Keratinocyte (primary cell): ENCODE measurements at regions not wholly inside any gene's neighbourhood (a gene's known extent, or its start where the extent isn't known, plus 50 kb on each side); places are given as distances from the start of the nearest gene placed in this dataset.

ENCODE experiments used
- EZH2 ChIP-seq: IDR thresholded peaks from one replicate; pipeline ENCODE4 v1.6.1; 2012; ENCODE audit warnings: inconsistent platforms, mild to moderate bottlenecking, low read length, moderate library complexity
- TF ChIP-seq, protein P1 (sequence below), 3 experiments: IDR thresholded peaks in 1 of 3; conservative IDR thresholded peaks in 1 of 3; optimal IDR thresholded peaks in 1 of 3; 2 replicates in 2 of 3; 3 replicates in 1 of 3; pipeline versions ENCODE3 to v1.5.1; 2011; ENCODE audit warnings: low read length in 3 of 3, mild to moderate bottlenecking in 3 of 3, moderate library complexity in 2 of 3, control low read depth in 1 of 3, inconsistent platforms in 1 of 3; ENCODE audit not compliant: insufficient read depth in 2 of 3; ENCODE audit errors: extremely low read depth in 1 of 3

GRCh38 chr19:28023064-28023463 lies 1189.9 kb downstream of the UQCRFS1 start:
- TF ChIP-seq, protein P1, sequence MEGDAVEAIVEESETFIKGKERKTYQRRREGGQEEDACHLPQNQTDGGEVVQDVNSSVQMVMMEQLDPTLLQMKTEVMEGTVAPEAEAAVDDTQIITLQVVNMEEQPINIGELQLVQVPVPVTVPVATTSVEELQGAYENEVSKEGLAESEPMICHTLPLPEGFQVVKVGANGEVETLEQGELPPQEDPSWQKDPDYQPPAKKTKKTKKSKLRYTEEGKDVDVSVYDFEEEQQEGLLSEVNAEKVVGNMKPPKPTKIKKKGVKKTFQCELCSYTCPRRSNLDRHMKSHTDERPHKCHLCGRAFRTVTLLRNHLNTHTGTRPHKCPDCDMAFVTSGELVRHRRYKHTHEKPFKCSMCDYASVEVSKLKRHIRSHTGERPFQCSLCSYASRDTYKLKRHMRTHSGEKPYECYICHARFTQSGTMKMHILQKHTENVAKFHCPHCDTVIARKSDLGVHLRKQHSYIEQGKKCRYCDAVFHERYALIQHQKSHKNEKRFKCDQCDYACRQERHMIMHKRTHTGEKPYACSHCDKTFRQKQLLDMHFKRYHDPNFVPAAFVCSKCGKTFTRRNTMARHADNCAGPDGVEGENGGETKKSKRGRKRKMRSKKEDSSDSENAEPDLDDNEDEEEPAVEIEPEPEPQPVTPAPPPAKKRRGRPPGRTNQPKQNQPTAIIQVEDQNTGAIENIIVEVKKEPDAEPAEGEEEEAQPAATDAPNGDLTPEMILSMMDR (optimal IDR thresholded peaks at IDR 0.05 in 1 of 3, IDR thresholded peaks at IDR 0.05 in 1 of 3, conservative IDR thresholded peaks at IDR 0.05 in 1 of 3; ENCODE audit: extremely low read depth in 1 of 3, insufficient read depth in 2 of 3, low read length in 3 of 3): no peak
- TF ChIP-seq EZH2: no peak
